GM10266 (cell line): ENCODE measurements at regions not wholly inside any gene's neighbourhood (a gene's known extent, or its start where the extent isn't known, plus 50 kb on each side); places are given as distances from the start of the nearest gene placed in this dataset.

Source experiments
- DNase-seq: peaks from one replicate; pipeline ENCODE4 v3.0.0; 2012; ENCODE audit errors: extremely low spot score
- TF ChIP-seq, protein P1 (sequence below): IDR thresholded peaks from 2 replicates; pipeline ENCODE4 v1.5.1; 2012; ENCODE audit warnings: mild to moderate bottlenecking, low read depth; ENCODE audit not compliant: control insufficient read depth, insufficient read depth; ENCODE audit errors: missing control alignments

DNA sequence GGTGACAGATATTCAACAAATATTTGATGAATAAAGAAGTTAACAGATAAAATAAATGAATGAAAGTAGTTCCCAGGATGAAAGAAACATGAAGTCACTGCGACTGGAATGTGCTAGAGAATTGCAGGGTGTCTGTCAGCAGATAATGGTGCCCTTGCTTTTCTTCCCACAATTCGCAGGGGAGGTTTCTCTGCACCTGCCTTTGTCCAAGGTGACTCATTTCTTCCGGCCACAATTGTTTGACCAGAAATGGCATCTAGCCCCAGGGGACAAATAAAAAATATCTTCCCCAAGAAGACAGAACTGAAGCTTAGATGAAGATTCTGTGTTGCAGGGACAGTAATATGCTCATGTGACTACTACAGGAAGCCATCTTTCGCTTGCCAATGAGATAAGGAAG, 316.1 kb upstream of the TBX3 start:
- DNase-seq, result no peak
- TF ChIP-seq, protein P1, sequence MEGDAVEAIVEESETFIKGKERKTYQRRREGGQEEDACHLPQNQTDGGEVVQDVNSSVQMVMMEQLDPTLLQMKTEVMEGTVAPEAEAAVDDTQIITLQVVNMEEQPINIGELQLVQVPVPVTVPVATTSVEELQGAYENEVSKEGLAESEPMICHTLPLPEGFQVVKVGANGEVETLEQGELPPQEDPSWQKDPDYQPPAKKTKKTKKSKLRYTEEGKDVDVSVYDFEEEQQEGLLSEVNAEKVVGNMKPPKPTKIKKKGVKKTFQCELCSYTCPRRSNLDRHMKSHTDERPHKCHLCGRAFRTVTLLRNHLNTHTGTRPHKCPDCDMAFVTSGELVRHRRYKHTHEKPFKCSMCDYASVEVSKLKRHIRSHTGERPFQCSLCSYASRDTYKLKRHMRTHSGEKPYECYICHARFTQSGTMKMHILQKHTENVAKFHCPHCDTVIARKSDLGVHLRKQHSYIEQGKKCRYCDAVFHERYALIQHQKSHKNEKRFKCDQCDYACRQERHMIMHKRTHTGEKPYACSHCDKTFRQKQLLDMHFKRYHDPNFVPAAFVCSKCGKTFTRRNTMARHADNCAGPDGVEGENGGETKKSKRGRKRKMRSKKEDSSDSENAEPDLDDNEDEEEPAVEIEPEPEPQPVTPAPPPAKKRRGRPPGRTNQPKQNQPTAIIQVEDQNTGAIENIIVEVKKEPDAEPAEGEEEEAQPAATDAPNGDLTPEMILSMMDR, result no peak

DNA sequence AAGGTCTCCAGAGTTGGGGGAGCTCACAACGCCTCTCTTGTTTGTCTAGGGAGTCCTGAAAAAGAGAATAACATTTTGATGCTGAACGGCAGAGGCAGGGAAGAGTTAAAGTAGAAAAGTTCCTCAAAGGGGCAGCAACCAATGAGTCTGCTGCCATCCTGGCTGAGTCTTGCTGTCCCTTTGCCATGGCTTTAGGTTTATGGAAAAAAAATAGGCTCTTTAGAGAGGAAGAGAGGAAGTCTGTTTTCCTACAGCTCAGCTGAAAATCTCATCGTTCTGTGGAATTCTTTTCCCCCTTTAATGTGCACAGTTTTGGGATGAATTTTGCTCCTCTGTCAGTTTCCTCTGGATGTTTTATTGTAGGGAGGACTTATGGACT, 314.8 kb upstream of the TBX3 start:
- no peak for DNase-seq
- TF ChIP-seq, protein P1, result no peak

DNA sequence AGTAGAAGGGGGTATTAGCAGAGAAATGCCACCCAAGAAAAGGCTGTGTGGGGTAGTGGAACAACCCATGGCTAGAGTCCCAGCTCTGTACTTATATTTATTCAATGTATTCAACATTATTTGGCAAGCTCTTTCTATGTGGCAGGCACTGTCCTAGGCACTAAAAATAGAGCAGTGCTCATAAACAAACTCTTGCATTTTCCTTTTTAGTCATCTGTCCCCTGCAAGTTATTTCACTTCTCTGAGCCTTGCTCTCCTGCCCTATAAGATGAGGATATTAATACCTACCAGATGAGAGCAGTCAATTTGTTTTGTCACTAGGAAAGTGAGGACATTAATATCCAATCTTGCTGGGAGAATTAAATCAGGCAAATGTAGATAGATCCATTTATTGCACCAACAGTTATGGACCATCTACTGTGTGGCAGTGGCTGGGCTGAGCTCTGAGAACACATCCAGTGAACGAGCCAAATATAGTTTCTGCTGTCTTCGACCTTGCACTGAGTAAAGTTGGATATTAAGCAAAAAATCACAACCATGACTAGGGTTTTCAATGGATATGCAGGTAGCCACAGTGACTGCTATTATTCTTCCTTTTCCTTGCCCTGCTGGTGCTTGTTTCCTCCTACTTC, 314.3 kb upstream of the TBX3 start:
- no peak for DNase-seq
- TF ChIP-seq, protein P1, result no peak

DNA sequence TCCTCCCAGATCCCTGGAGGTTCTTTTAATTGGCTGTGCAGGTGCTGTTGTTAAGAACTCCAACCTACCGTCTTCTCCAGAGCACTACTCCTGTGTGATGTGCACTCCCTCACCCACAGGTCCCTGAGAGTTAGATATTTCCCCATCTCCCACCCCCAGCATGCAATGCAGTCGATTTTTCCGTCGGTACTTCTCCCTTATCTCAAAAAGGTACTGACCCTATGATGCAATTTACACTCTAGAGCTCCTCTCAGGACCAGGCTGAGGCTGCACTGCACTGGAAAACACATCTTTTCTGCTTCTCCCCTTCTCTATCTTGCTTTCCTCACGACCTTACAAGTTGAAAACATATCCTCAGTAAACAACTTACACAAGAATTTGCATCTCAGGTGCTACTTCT, 312.4 kb upstream of the TBX3 start:
- DNase-seq, result no peak
- TF ChIP-seq, protein P1, result no peak

DNA sequence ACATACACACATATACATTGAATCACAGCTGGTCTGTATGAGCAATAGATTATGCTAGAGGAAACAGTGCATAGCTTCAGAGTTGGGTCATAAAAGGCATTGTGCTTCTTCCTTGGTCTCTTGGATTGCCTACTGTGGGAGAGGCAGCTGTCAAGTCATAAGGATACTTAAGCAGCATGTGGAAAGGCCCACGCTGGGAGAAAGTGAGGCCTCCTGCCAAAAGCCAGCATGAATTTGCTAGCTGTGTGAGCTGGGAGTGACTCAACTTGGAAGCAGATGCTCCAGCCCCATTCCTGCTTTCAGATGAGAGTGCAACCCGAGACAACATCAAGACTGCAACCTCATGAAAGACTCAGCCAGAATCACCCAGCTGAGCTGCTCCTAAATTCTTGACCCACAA, 311.9 kb upstream of the TBX3 start:
- no peak for DNase-seq
- TF ChIP-seq, protein P1, result no peak

DNA sequence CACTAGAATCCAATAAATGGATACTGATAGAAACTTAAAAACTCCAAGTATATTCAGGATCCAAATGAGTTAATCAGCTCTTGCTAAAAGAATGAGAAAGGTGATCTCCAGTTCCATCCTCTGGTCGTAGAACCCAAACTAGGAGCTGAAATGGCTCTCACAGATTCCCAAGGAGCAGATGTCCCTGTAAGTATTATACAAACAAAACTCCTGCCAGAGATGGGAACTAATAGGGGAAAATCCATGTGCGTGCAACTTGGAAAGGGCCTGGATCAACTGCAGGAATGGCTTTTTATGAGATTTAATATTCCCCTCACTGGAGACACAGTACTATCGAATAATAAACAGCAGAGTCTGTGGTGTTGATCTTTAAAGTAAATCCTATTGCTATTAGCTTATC, 309.2 kb upstream of the TBX3 start:
- no peak for DNase-seq
- TF ChIP-seq, protein P1, result no peak

DNA sequence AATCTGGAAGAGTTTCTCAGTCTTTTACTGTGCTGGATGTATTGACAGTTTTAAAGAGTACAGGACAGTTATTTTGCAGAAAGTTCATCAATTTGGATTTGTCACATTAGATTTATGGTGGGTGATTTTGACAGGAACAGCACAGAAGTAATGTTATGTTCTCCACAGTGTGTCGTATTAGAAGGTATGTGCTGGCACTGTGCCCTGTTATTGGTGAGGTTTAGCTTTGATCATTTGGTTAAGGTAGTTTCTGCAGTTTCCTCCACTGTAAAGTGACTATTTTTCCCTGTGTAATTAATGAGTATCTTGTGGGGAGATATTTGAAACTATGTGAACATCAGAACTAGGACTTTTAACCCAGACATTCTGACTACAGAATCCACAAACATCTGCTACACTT, 308.5 kb upstream of the TBX3 start:
- DNase-seq, result no peak
- TF ChIP-seq, protein P1, result no peak
